ENCODE measurements at regions not wholly inside any gene's neighbourhood (a gene's known extent, or its start where the extent isn't known, plus 50 kb on each side); places are given as distances from the start of the nearest gene placed in this dataset.
A peak's percentile ranks its signal among the peaks of the same experiment; 100 is the strongest.

DNA sequence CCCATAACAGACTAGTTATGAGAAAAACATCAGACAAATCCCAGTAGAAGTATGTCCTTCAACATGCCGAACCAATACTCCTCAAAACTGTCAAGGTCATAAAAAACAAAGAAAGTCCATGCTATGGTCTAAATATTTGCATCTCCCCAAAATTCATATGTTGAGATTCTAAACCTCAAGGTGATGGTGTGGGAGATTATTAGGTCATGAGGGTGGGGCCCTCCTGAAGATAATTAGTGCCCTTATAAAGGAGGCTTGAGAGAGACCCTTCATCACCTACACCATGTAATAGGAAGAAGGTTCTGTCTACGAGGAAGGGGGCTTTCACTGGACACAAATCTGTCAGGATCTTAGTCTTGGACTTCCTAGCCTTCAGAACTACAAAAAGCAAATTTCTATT is 118.6 kb upstream of the GUCY1A2 start:
- no peak for DNase-seq

DNA sequence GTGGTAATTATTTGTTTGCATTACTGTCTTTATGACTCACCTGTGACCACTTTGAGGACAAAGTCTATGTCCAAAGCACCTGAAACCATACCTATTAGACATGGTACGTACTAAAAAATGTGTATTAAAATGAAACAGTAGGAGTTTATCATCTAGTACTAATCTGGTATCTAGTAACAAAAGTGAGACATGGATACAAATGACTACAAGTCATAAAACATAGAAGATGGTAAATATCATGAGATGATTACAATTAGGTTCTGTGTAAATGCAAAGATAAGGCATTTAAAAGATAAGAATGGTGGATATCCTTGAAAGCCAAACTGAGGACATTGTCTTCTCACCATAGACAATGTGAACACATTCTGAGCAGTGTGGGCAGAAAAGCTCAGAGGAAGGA is 113.5 kb upstream of the GUCY1A2 start:
- DNase-seq = no peak

GRCh38 chr11:107123022-107123421 is 104.7 kb upstream of the GUCY1A2 start:
- DNase-seq = no peak

GRCh38 chr11:107118025-107118720 is 99.9 kb upstream of the GUCY1A2 start:
- DNase-seq = peak; percentile 0

GRCh38 chr11:107116358-107116757 is 98.1 kb upstream of the GUCY1A2 start:
- DNase-seq = no peak

- no peak for DNase-seq
These were observed 84.6 kb upstream of the GUCY1A2 start for GRCh38 chr11:107102692-107103477.

DNA sequence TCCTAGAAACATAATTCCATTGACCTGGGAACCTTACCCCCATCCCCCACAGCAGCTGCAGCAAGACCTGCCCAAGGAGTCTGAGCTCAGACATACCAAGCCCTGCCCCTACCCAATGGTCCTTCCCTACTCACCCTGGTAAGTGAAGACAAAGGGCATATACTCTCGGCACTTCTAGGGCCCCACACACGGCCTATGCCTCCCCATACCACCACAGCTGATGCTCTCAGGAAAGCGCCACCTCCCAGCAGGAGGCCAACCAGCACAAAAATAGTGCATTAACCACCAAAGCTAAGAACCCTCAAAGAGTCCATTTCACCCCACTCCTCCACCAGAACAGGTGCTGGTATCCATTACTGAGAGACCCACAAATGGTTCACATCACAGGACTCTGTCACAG is 74.4 kb upstream of the GUCY1A2 start:
- DNase-seq = no peak

GRCh38 chr11:107078375-107078774 is 60.1 kb upstream of the GUCY1A2 start:
- no peak for DNase-seq

GRCh38 chr11:107076832-107077231 is 58.6 kb upstream of the GUCY1A2 start:
- no peak for DNase-seq

- DNase-seq = no peak
These were observed 52.9 kb upstream of the GUCY1A2 start for GRCh38 chr11:107071129-107071528.
